ENCODE measurements at regions not wholly inside any gene's neighbourhood (a gene's known extent, or its start where the extent isn't known, plus 50 kb on each side); places are given as distances from the start of the nearest gene placed in this dataset.

DNA sequence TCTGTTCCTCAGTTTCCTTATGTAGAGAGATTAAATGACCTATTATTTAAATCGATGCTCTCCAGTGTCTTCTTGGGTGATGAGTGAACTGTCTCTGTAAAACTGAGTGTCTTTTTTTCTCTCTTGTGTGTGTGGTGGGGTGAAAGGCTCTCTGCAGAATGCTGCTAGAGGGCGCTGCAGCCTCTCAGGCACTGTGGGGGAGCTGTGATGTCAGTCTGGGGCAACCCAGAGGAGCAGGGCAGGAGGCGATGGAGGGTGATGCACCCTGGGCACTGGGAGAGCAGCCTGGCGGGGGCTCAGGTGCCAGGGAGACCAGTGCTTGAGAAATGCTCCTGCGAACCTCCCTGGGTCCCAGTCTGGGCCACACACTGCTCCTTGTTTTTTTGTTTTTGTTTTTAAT, 110.1 kb upstream of the POM121L12 start:
- 92% methylated on average over 5 of the region's 5 CpGs for whole genome bisulfite sequencing
- Histone ChIP-seq H3K4me1 (ENCODE audit: insufficient read depth) (no peaks in the 10 kb centered on the region), H3K4me3 (ENCODE audit: low read depth, low read length) (no peak overlapping the region), H3K36me3 (ENCODE audit: insufficient read depth) (no peaks in the 10 kb centered on the region), H3K27ac (ENCODE audit: low read depth) (no peak overlapping the region)
- no peak for DNase-seq (ENCODE audit: extremely low spot score)

DNA sequence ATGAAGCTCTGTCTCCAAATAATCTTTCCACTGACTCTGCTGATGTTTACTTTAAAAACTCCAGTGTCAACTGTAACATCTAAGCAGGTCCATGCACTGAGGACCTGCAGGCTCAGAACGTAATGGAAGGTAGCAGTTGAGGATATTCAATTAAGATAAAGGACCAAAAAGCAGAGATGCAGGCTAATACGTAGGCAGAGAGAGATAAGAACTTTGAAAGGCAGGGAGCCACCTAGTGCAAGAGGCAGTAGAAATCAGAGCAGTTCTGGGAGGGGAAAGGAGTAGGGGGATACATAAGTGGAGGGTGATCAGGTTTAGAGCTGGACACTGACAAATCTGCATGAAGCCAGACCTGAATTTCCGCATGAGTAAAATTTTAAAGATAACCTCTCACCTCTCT, 114.5 kb upstream of the POM121L12 start:
- Histone ChIP-seq H3K4me3 (ENCODE audit: low read depth, low read length) (no peak overlapping the region), H3K4me1 (ENCODE audit: insufficient read depth) (no peaks in the 10 kb centered on the region), H3K27ac (ENCODE audit: low read depth) (no peak overlapping the region), H3K36me3 (ENCODE audit: insufficient read depth) (no peaks in the 10 kb centered on the region)
- no peak for DNase-seq (ENCODE audit: extremely low spot score)
- WGBS: 33% methylated on average over 3 of the region's 3 CpGs

DNA sequence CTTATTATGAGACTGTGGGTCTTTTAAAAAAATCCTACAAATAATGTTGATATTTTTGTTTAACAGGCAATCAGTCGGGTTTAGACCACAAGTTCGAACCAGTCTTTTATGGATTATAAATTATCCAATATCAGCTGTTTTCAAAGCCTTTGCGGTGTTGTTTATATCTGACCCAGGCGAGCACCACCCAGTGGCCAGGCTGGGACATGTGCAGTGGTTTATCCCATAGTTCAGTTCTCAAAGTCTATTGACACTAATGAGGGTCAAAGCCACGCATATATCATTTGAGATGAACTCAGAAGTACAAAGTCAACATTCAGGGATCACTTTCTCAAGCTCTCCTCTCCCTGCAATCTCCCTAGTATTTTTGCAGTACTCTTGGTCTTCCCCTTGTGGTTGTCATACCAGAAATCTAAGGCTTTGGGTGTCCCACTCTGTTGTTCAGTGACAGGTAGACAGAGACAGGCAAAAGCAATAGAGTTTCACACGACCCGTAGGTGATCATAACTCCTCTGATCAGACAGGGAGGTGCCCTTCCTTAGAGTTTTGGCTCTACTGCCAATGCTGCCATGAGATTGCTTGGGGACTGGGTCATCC, 117.4 kb upstream of the POM121L12 start:
- no peak for DNase-seq (ENCODE audit: extremely low spot score)
- H3K4me1 ChIP-seq (ENCODE audit: insufficient read depth): no peaks in the 10 kb centered on the region
- H3K4me3 ChIP-seq (ENCODE audit: low read depth, low read length): no peak overlapping the region
- WGBS: 78% methylated on average over 7 of the region's 7 CpGs
- no peak overlapping the region for H3K27ac ChIP-seq (ENCODE audit: low read depth)
- no peaks in the 10 kb centered on the region for H3K36me3 ChIP-seq (ENCODE audit: insufficient read depth)

DNA sequence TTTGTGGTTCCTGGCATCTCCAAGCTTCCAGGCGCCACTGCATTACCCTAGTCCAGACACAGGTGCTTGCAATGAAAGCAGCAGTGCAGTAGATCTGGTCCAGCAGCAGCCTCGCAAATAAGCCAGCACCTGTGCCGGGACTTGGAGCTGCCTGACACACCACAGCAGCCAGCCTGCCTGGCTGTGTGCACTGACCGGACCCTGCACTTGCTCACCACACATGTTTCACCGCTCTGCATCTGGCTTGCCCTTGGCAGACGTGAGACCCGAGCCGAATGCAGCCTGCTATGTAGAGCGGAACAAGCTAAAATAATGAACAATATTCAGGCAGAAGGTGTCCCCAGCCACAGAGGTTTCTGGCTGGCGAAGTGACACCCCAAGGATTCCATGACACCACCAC, 123.6 kb upstream of the POM121L12 start:
- no peak overlapping the region for H3K4me3 ChIP-seq (ENCODE audit: low read depth, low read length)
- H3K27ac ChIP-seq (ENCODE audit: low read depth): no peak overlapping the region
- H3K4me1 ChIP-seq (ENCODE audit: insufficient read depth): no peaks in the 10 kb centered on the region
- WGBS: 94% methylated on average over 10 of the region's 10 CpGs
- no peak for DNase-seq (ENCODE audit: extremely low spot score)
- no peaks in the 10 kb centered on the region for H3K36me3 ChIP-seq (ENCODE audit: insufficient read depth)

DNA sequence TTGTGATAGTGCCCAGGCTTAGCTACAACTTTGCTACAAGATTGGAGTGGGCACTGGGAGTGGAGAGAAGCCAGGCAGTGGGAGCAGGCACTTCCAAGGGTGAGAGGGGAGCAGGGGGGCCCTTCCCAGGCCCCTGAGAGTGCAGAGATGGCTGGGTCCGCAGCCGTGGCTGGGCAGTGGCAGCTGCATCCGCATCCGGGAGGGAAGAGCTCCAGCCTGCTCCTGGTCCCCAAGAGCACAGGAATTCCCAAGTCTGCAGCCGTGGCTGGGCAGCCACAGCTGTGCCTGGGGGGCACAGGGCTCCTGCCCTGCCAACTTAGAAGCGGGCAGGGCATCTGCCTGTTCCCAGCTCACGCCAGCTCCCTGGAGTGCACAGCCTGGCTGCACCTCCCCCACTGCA, 124.1 kb upstream of the POM121L12 start:
- WGBS: 97% methylated on average over 7 of the region's 7 CpGs
- Histone ChIP-seq H3K4me3 (ENCODE audit: low read depth, low read length) (no peak overlapping the region), H3K27ac (ENCODE audit: low read depth) (no peak overlapping the region), H3K4me1 (ENCODE audit: insufficient read depth) (no peaks in the 10 kb centered on the region), H3K36me3 (ENCODE audit: insufficient read depth) (no peaks in the 10 kb centered on the region)
- no peak for DNase-seq (ENCODE audit: extremely low spot score)

DNA sequence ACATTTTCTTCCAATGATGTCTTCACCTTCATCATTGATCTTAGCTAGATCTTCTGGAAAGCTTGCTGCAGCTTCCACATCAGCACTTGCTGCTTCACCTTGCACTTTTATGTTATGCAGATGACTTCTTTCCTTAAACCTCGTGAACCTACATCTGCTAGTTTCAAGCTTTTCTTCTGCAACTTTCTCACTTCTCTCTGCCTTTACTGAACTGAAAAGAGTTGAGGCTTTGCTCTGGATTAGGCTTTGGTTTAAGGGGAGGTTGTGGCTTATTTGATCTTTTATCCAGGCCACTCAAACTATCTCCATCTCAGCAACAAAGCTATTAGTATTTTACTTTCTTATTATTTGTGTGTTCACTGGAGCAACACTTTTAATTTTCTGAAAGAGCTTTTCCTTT, 125.5 kb upstream of the POM121L12 start:
- Histone ChIP-seq H3K4me1 (ENCODE audit: insufficient read depth) (no peaks in the 10 kb centered on the region), H3K36me3 (ENCODE audit: insufficient read depth) (no peaks in the 10 kb centered on the region), H3K27ac (ENCODE audit: low read depth) (no peak overlapping the region), H3K4me3 (ENCODE audit: low read depth, low read length) (no peak overlapping the region)
- WGBS: 76% methylated on average over 1 of the region's 1 CpG
- DNase-seq (ENCODE audit: extremely low spot score): no peak

DNA sequence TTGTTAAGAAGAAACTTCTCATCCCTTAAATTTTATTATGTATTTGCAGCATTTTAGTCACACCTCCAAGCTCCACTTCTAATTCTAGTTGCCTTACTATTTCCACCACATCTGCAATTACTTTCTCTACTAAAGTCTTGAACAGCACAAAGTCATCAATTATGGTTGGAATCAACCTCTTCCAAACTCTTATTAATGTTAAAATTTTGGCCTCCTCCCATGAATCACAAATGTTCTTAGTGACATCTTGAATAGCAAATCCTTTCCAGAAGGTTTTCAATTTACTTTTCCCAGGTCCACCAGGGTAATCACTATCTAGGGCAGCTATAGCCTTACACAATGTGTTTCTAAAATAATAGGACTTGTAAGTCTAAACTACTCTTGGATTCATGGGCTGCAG, 126.3 kb upstream of the POM121L12 start:
- H3K36me3 ChIP-seq (ENCODE audit: insufficient read depth): no peaks in the 10 kb centered on the region
- H3K4me1 ChIP-seq (ENCODE audit: insufficient read depth): no peaks in the 10 kb centered on the region
- no peak overlapping the region for H3K27ac ChIP-seq (ENCODE audit: low read depth)
- no peak for DNase-seq (ENCODE audit: extremely low spot score)
- no peak overlapping the region for H3K4me3 ChIP-seq (ENCODE audit: low read depth, low read length)

DNA sequence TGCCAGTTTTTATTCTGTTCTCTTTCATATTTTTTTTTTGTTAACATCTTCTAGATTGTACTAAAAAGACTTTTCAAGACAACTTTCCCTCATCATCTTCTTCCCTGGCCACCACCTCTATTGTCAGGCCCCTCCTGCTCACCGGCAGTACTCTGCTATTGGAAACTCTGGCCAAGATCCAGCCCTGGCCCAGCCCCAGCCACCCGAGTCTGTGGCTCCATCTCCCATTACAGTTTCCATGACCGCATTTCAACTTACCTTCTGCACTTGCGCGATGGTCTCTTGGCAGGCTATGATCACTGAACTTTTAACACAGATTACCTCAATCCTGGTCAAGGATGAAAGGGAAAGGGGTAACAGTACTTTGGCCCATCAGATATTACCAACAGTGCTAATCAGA, 137.7 kb upstream of the POM121L12 start:
- Histone ChIP-seq H3K4me1 (ENCODE audit: insufficient read depth) (no peaks in the 10 kb centered on the region), H3K27ac (ENCODE audit: low read depth) (no peak overlapping the region), H3K4me3 (ENCODE audit: low read depth, low read length) (no peak overlapping the region), H3K36me3 (ENCODE audit: insufficient read depth) (no peaks in the 10 kb centered on the region)
- no peak for DNase-seq (ENCODE audit: extremely low spot score)
- WGBS: 59% methylated on average over 5 of the region's 5 CpGs

DNA sequence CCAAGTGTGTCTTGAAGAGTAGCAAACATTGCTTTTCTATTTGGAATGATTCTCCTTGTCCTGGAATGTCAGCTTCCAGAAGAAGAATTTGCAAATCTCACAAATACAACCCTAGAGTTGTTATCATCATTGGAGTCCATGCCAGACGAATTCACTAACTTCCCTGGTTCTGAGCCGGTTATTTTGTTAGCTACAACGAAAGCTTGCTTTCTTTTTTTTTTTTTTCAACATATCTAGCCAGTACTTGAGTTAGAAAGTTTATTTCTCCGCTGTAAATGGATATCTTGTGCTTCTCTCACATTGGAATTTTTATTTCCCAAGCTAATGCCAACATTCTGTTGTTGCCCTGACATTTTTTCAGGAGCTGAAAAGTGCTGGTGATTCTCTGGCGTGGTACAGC, 138.1 kb upstream of the POM121L12 start:
- H3K4me1 ChIP-seq (ENCODE audit: insufficient read depth): no peaks in the 10 kb centered on the region
- no peak overlapping the region for H3K27ac ChIP-seq (ENCODE audit: low read depth)
- DNase-seq (ENCODE audit: extremely low spot score): no peak
- no peaks in the 10 kb centered on the region for H3K36me3 ChIP-seq (ENCODE audit: insufficient read depth)
- no peak overlapping the region for H3K4me3 ChIP-seq (ENCODE audit: low read depth, low read length)
- 37% methylated on average over 5 of the region's 5 CpGs for WGBS

DNA sequence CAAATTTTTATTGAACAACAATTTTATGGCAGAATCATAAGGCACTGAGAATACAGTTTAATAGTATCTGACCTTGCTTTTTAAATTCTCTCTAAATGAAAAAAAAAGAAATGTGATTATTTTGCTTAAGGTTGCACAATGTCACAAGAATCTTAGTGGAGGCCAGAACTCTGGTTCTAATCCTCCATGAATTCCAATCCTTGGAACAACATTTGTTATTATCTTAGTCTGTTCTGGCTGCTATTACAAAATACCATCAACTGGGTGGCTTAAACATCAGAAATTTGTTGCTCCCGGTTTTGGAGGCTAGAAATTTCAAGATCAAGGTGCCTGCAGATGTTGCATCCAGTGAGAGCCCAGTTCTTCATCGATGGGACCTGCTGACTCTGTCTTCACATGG, 158.2 kb upstream of the POM121L12 start:
- no peaks in the 10 kb centered on the region for H3K4me1 ChIP-seq (ENCODE audit: insufficient read depth)
- no peaks in the 10 kb centered on the region for H3K36me3 ChIP-seq (ENCODE audit: insufficient read depth)
- H3K27ac ChIP-seq (ENCODE audit: low read depth): no peak overlapping the region
- WGBS: 74% methylated on average over 2 of the region's 2 CpGs
- no peak overlapping the region for H3K4me3 ChIP-seq (ENCODE audit: low read depth, low read length)
- no peak for DNase-seq (ENCODE audit: extremely low spot score)

DNA sequence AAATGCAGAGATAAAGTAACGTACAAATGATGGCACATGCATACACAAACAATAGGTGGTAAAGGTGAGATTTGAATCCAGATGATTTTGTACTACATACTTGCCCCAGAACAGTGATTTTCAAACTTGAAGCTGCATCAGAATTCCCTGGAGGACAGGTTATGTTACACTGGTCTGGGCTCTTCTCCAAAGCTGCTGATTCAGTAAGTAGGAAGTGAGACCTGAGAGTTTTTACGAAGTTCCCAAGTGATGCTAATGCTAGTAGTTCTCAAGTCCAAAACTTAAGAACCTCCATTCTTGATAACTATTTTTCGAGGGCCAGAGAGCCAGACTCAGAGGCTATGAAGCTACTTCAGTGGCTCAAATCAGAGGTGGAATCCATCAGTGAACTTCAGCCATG, 159.0 kb upstream of the POM121L12 start:
- Histone ChIP-seq H3K36me3 (ENCODE audit: insufficient read depth) (no peaks in the 10 kb centered on the region), H3K4me1 (ENCODE audit: insufficient read depth) (no peaks in the 10 kb centered on the region), H3K27ac (ENCODE audit: low read depth) (no peak overlapping the region), H3K4me3 (ENCODE audit: low read depth, low read length) (no peak overlapping the region)
- no peak for DNase-seq (ENCODE audit: extremely low spot score)
- 86% methylated on average over 3 of the region's 3 CpGs for WGBS

DNA sequence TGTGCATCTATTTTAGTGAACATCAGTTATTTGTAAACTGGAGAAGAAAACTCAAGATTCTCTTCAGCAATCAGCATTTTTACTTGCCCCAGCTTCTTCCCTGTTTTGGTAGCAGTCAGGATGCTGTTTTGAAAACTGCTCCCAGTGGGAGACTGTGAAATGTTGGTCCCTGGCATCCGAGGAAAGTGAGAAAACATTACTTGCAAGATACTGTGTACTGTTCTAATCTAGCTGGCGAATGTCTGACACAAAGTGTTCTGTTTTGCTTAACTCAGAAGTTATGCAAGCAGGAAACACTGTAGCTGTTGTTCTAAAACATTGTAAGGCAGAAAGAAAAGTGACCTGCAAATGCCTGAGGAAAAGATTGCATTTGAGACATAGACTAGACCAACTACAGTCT, 171.8 kb upstream of the POM121L12 start:
- 70% methylated on average over 2 of the region's 2 CpGs for WGBS
- Histone ChIP-seq H3K36me3 (ENCODE audit: insufficient read depth) (no peaks in the 10 kb centered on the region), H3K4me3 (ENCODE audit: low read depth, low read length) (no peak overlapping the region), H3K27ac (ENCODE audit: low read depth) (no peak overlapping the region), H3K4me1 (ENCODE audit: insufficient read depth) (no peaks in the 10 kb centered on the region)
- no peak for DNase-seq (ENCODE audit: extremely low spot score)

DNA sequence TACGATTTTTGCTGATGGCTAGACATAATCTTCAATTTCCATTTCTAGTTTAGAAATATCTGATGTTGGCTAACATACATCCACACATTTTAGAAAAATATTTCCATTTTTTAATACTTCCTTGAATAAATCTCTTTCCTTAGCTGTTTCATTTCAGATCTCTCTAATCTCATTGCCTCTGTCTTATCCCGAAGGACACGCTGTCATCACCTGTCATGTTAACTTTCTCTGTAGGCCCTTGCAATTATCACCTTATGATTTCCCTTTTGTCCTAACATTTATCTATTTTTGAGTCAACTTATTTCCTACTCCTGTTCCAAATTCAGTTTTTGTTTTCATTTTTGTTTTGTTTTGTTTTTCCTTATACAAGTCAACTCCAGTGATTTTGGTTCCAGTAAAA, 173.1 kb upstream of the POM121L12 start:
- Histone ChIP-seq H3K4me1 (ENCODE audit: insufficient read depth) (no peaks in the 10 kb centered on the region), H3K4me3 (ENCODE audit: low read depth, low read length) (no peak overlapping the region), H3K36me3 (ENCODE audit: insufficient read depth) (no peaks in the 10 kb centered on the region), H3K27ac (ENCODE audit: low read depth) (no peak overlapping the region)
- WGBS: 89% methylated on average over 3 of the region's 3 CpGs
- no peak for DNase-seq (ENCODE audit: extremely low spot score)

DNA sequence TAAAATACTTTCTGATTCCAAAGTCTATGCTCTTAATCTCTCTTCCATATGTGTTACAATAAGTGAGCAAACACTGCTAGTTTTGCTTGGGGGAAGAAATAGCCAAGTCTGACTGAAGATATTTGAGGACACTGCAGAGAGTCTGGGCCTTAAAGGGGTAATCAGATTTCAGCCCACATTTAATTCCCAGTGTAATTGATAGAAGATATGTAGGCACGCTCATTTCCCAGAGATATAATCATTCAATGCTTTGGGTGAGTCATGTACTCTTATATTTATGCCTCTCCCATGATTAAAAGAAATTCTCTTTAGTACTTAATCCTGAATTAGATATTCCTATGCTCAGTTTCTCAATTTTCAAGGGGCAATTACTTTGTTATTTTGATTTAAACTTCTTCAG, 178.1 kb upstream of the POM121L12 start:
- WGBS: 0% methylated on average over 1 of the region's 1 CpG
- Histone ChIP-seq H3K4me1 (ENCODE audit: insufficient read depth) (no peaks in the 10 kb centered on the region), H3K27ac (ENCODE audit: low read depth) (no peak overlapping the region), H3K36me3 (ENCODE audit: insufficient read depth) (no peaks in the 10 kb centered on the region), H3K4me3 (ENCODE audit: low read depth, low read length) (no peak overlapping the region)
- no peak for DNase-seq (ENCODE audit: extremely low spot score)

DNA sequence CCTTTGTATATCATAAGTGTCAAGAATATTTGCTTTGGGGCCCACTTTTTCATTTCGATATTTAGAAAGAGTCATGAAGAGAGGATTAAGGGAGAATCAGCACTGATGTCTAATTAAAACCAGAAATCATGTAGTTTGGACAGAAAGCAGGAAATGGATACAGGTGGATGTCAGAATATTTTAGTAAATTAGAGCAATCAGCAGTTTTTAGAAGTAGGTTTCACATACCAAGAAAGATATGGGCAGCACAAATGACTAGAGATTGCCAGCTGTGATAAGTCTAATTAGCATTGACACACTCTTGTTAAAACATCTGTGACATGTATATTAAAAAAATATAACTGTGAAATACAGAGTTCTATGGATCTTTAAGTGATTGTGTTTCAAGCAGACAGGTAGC, 180.8 kb upstream of the POM121L12 start:
- Histone ChIP-seq H3K4me3 (ENCODE audit: low read depth, low read length) (no peak overlapping the region), H3K36me3 (ENCODE audit: insufficient read depth) (no peaks in the 10 kb centered on the region), H3K4me1 (ENCODE audit: insufficient read depth) (no peaks in the 10 kb centered on the region), H3K27ac (ENCODE audit: low read depth) (no peak overlapping the region)
- DNase-seq (ENCODE audit: extremely low spot score): no peak
- 52% methylated on average over 1 of the region's 1 CpG for WGBS

All from urinary bladder (tissue), 3 donors.